ENCODE measurements at regions not wholly inside any gene's neighbourhood (a gene's known extent, or its start where the extent isn't known, plus 50 kb on each side); places are given as distances from the start of the nearest gene placed in this dataset.

GRCh38 chr2:14074691-14075090, 557.8 kb upstream of the LRATD1 start:
- H3K4me1 ChIP-seq (ENCODE audit: control insufficient read depth in 2 of 2, insufficient read depth in 2 of 2, low read length in 2 of 2) = no peaks in the 10 kb centered on the region
- ChIA-PET CTCF (no interaction called here), POLR2A (no interaction called here)
- H3K27me3 ChIP-seq (replicated peaks in 1 of 4; ENCODE audit: control extremely low read depth in 1 of 4, control insufficient read depth in 3 of 4, insufficient read depth in 4 of 4, low read length in 3 of 4) = no peaks in the 10 kb centered on the region
- Mint-ChIP-seq H3K27me3 (no peaks in the 10 kb centered on the region), H3K9me3 (ENCODE audit: insufficient read depth) (peaks cover 3% of the 10 kb centered on the region), H3K4me1 (no peaks in the 10 kb centered on the region), H3K4me3 (no peak overlapping the region), H3K27ac (no peak overlapping the region)
- no peak overlapping the region for H3K4me3 ChIP-seq (ENCODE audit: control extremely low read depth in 1 of 5, extremely low read depth in 1 of 5, insufficient read depth in 1 of 5, low read depth in 2 of 5, low read length in 4 of 5)
- no CpG with 5 or more reads among the region's 1 CpG for WGBS (ENCODE audit: insufficient coverage)
- no peak for ATAC-seq (ENCODE audit: low read depth)
- no peak overlapping the region for H3K9ac ChIP-seq (ENCODE audit: low read length)
- H3K36me3 ChIP-seq (replicated peaks in 1 of 2; ENCODE audit: control extremely low read depth in 1 of 2, control insufficient read depth in 1 of 2, extremely low read depth in 1 of 2, insufficient read depth in 2 of 2, low read length in 1 of 2) = no peaks in the 10 kb centered on the region
- TF ChIP-seq EZH2 (IDR thresholded peaks at IDR 0.05; ENCODE audit: borderline replicate concordance, insufficient read depth, low read depth, low read length, poor library complexity, severe bottlenecking) = no peak
- TF ChIP-seq, protein P1, sequence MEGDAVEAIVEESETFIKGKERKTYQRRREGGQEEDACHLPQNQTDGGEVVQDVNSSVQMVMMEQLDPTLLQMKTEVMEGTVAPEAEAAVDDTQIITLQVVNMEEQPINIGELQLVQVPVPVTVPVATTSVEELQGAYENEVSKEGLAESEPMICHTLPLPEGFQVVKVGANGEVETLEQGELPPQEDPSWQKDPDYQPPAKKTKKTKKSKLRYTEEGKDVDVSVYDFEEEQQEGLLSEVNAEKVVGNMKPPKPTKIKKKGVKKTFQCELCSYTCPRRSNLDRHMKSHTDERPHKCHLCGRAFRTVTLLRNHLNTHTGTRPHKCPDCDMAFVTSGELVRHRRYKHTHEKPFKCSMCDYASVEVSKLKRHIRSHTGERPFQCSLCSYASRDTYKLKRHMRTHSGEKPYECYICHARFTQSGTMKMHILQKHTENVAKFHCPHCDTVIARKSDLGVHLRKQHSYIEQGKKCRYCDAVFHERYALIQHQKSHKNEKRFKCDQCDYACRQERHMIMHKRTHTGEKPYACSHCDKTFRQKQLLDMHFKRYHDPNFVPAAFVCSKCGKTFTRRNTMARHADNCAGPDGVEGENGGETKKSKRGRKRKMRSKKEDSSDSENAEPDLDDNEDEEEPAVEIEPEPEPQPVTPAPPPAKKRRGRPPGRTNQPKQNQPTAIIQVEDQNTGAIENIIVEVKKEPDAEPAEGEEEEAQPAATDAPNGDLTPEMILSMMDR (IDR thresholded peaks at IDR 0.05) = no peak
- H2AFZ ChIP-seq (ENCODE audit: insufficient read depth, low read depth, low read length, poor library complexity, severe bottlenecking) = no peak overlapping the region
- no peaks in the 10 kb centered on the region for H3K9me3 ChIP-seq (ENCODE audit: control extremely low read depth in 1 of 3, control insufficient read depth in 2 of 3, insufficient read depth in 1 of 3, low read length in 2 of 3)
- no peak for DNase-seq
- H3K79me2 ChIP-seq (ENCODE audit: control insufficient read depth, insufficient read depth, low read length) = no peaks in the 10 kb centered on the region
- H4K20me1 ChIP-seq (ENCODE audit: control insufficient read depth, insufficient read depth, low read length, poor library complexity, severe bottlenecking) = no peaks in the 10 kb centered on the region
- H3K27ac ChIP-seq (ENCODE audit: low read length in 2 of 2) = no peak overlapping the region
- no peak overlapping the region for H3K4me2 ChIP-seq (replicated peaks; ENCODE audit: low read depth, low read length, poor library complexity, severe bottlenecking)
- intact Hi-C loops (cut with micrococcal nuclease) = no loop called here

DNA sequence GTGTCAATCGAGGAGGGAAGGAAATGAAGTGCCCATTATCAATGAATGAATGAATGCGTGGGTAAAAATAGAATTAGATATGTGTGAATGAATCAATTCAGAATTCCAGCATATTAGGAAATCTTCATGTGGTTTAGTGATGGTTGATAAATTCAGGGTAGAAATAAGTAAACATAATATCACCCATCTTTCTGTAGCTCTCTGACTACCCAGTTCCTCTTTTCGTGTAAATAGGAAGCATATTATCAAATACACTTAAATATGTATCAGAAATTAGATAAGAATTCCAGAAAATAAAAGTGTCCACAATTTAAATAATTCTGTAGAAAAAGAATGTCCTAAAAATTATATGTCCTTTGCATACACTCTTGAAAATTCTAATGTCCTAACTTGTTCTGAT, 552.9 kb upstream of the LRATD1 start:
- no peak overlapping the region for H3K9ac ChIP-seq (ENCODE audit: low read length)
- H3K4me1 Mint-ChIP-seq = no peaks in the 10 kb centered on the region
- H3K27ac ChIP-seq (ENCODE audit: low read length in 2 of 2) = no peak overlapping the region
- peaks cover 0 to 11% (median 0%) of the 10 kb centered on the region in 3 donors for H3K9me3 ChIP-seq (ENCODE audit: control extremely low read depth in 1 of 3, control insufficient read depth in 2 of 3, insufficient read depth in 1 of 3, low read length in 2 of 3)
- H3K36me3 ChIP-seq (replicated peaks in 1 of 2; ENCODE audit: control extremely low read depth in 1 of 2, control insufficient read depth in 1 of 2, extremely low read depth in 1 of 2, insufficient read depth in 2 of 2, low read length in 1 of 2) = no peaks in the 10 kb centered on the region
- no peaks in the 10 kb centered on the region for H3K9me3 Mint-ChIP-seq (ENCODE audit: insufficient read depth)
- 80% methylated on average over 1 of the region's 3 CpGs for WGBS (ENCODE audit: insufficient coverage)
- no peak overlapping the region for H3K27ac Mint-ChIP-seq
- H3K4me3 ChIP-seq (ENCODE audit: control extremely low read depth in 1 of 5, extremely low read depth in 1 of 5, insufficient read depth in 1 of 5, low read depth in 2 of 5, low read length in 4 of 5) = no peak overlapping the region
- H3K4me3 Mint-ChIP-seq = no peak overlapping the region
- no peaks in the 10 kb centered on the region for H3K27me3 ChIP-seq (replicated peaks in 1 of 4; ENCODE audit: control extremely low read depth in 1 of 4, control insufficient read depth in 3 of 4, insufficient read depth in 4 of 4, low read length in 3 of 4)
- CTCF ChIA-PET = no interaction called here
- H3K27me3 Mint-ChIP-seq = no peaks in the 10 kb centered on the region
- intact Hi-C loops (cut with micrococcal nuclease) = no loop called here
- no peaks in the 10 kb centered on the region for H3K4me1 ChIP-seq (ENCODE audit: control insufficient read depth in 2 of 2, insufficient read depth in 2 of 2, low read length in 2 of 2)
- no peak for ATAC-seq (ENCODE audit: low read depth)
- H3K4me2 ChIP-seq (replicated peaks; ENCODE audit: low read depth, low read length, poor library complexity, severe bottlenecking) = no peak overlapping the region
- TF ChIP-seq EZH2 (IDR thresholded peaks at IDR 0.05; ENCODE audit: borderline replicate concordance, insufficient read depth, low read depth, low read length, poor library complexity, severe bottlenecking) = no peak
- TF ChIP-seq, protein P1 (IDR thresholded peaks at IDR 0.05) = no peak
- H2AFZ ChIP-seq (ENCODE audit: insufficient read depth, low read depth, low read length, poor library complexity, severe bottlenecking) = no peak overlapping the region
- no peaks in the 10 kb centered on the region for H4K20me1 ChIP-seq (ENCODE audit: control insufficient read depth, insufficient read depth, low read length, poor library complexity, severe bottlenecking)
- POLR2A ChIA-PET = no interaction called here
- no peak for DNase-seq
- H3K79me2 ChIP-seq (ENCODE audit: control insufficient read depth, insufficient read depth, low read length) = no peaks in the 10 kb centered on the region

Data from B cell (primary cell).